Activated CD8-positive, alpha-beta T cell treated with anti-CD3 and anti-CD28 coated beads for 36 hours (primary cell): ENCODE measurements at regions not wholly inside any gene's neighbourhood (a gene's known extent, or its start where the extent isn't known, plus 50 kb on each side); places are given as distances from the start of the nearest gene placed in this dataset.
"Not testable (repeated sequence)": the region's sequence is repeated elsewhere in the genome, so short reads cannot be mapped to it uniquely, and the experiment has no call there.

Experiments used
- ATAC-seq: fragments of 200-7000 bp; cut with Tn5 transposase; one replicate; pipeline ENCODE4 v1.10.0; 2021; ENCODE audit warnings: mild to moderate bottlenecking, moderate library complexity
- CTCF ChIA-PET: fragments of 350-600 bp; sonication (Branson Sonifier 250); formaldehyde crosslinking; loops from one replicate; lab custom pipeline; 2021; ENCODE audit warnings: antibody characterized with exemption; lab: Charles Lee
- POLR2A ChIA-PET: fragments of 350-600 bp; sonication (Branson Sonifier 250); formaldehyde crosslinking; loops from one replicate; lab custom pipeline; 2021; ENCODE audit warnings: antibody characterized with exemption; lab: Charles Lee
- DNase-seq: peaks from one replicate; pipeline ENCODE4 v3.0.0-alpha.2; 2020
- H3K27ac Mint-ChIP-seq: one replicate; pipeline ENCODE4 v1.8.0; 2021; ENCODE audit warnings: mild to moderate bottlenecking, mixed read lengths
- H3K27me3 Mint-ChIP-seq: one replicate; pipeline ENCODE4 v1.8.0; 2021; ENCODE audit warnings: mixed read lengths
- H3K36me3 Mint-ChIP-seq: one replicate; pipeline ENCODE4 v1.8.0; 2021; ENCODE audit warnings: low read depth, mixed read lengths
- H3K4me1 Mint-ChIP-seq: one replicate; pipeline ENCODE4 v1.8.0; 2021; ENCODE audit warnings: low read depth, mixed read lengths
- H3K4me3 Mint-ChIP-seq: one replicate; pipeline ENCODE4 v1.8.0; 2021; ENCODE audit warnings: mild to moderate bottlenecking, moderate library complexity, mixed read lengths
- H3K9me3 Mint-ChIP-seq: one replicate; pipeline ENCODE4 v1.8.0; 2021; ENCODE audit warnings: mixed read lengths
- CTCF ChIP-seq: fragments of 200-600 bp; IDR thresholded peaks from one replicate; pipeline ENCODE4 v1.8.0; 2022; ENCODE audit warnings: antibody characterized with exemption, mild to moderate bottlenecking
- intact Hi-C: fragments of 100-400 bp; cut with micrococcal nuclease; formaldehyde crosslinking; loops from one replicate; pipeline ENCODE4 v1.10.0; 2022

DNA sequence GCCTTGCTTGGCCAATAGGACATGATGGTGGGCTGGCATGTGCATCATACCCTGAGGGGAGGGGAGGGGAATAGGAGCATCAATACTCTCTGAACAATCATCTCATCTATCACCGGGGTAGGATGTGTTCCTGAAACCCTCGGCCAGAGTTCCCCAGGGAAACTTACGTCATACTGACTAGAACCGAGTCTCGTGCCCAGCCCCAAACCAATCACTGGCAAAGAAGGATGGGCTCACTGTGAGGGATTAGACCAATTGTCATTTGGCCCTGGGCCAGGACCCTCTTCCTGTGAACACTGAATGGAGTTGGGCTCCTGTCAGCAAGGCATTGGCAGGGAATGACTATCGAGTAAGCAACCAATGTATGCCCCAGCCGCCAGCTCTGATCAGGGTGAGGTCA is 261.5 kb downstream of the MYCN start:
- Mint-ChIP-seq H3K27me3 (peaks cover 2% of the 10 kb centered on the region), H3K27ac (no peak overlapping the region), H3K36me3 (no peaks in the 10 kb centered on the region), H3K9me3 (no peaks in the 10 kb centered on the region), H3K4me1 (no peaks in the 10 kb centered on the region), H3K4me3 (no peak overlapping the region)
- ATAC-seq = no peak
- CTCF ChIA-PET = no interaction called here
- POLR2A ChIA-PET = no interaction called here
- DNase-seq = no peak
- intact Hi-C loops = no loop called here
- no peak for TF ChIP-seq CTCF

GRCh38 chr2:16200554-16201193 is 260.3 kb downstream of the MYCN start:
- no peaks in the 10 kb centered on the region for H3K4me1 Mint-ChIP-seq
- H3K27ac Mint-ChIP-seq = no peak overlapping the region
- intact Hi-C loops = no loop called here
- H3K36me3 Mint-ChIP-seq = no peaks in the 10 kb centered on the region
- CTCF ChIA-PET = no interaction called here
- POLR2A ChIA-PET = no interaction called here
- H3K4me3 Mint-ChIP-seq = no peak overlapping the region
- DNase-seq (no peak), ATAC-seq (no peak)
- H3K27me3 Mint-ChIP-seq = no peaks in the 10 kb centered on the region
- no peak for TF ChIP-seq CTCF
- H3K9me3 Mint-ChIP-seq = no peaks in the 10 kb centered on the region

GRCh38 chr2:16199882-16200553 is 259.7 kb downstream of the MYCN start:
- H3K4me3 Mint-ChIP-seq = no peak overlapping the region
- intact Hi-C loops = no loop called here
- CTCF ChIA-PET = no interaction called here
- H3K36me3 Mint-ChIP-seq = no peaks in the 10 kb centered on the region
- no peak for DNase-seq
- H3K27me3 Mint-ChIP-seq = no peaks in the 10 kb centered on the region
- ATAC-seq = no peak
- no peaks in the 10 kb centered on the region for H3K4me1 Mint-ChIP-seq
- TF ChIP-seq CTCF = no peak
- H3K9me3 Mint-ChIP-seq = no peaks in the 10 kb centered on the region
- POLR2A ChIA-PET = no interaction called here
- H3K27ac Mint-ChIP-seq = no peak overlapping the region

DNA sequence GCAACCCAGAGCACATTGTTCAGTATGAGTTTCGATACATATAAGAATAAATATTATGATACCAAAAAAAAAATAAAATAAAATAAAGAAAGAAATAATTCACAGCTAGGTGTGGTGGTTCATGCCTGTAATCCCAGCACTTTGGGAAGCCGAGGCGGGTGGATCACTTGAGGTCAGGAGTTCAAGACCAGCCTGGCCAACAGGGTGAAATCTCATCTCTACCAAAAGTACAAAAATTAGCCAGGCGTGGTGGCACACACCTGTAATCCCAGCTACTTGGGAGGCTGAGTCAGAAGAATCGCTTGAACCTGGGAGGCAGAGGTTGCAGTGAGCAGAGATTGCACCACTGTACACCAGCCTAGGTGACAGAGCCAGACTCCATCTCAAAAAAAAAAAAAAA is 258.9 kb downstream of the MYCN start:
- DNase-seq, CTCF ChIA-PET, POLR2A ChIA-PET, H3K36me3 Mint-ChIP-seq, intact Hi-C loops, H3K4me1 Mint-ChIP-seq, H3K4me3 Mint-ChIP-seq, H3K9me3 Mint-ChIP-seq, H3K27me3 Mint-ChIP-seq, ATAC-seq, H3K27ac Mint-ChIP-seq: not testable (repeated sequence)

- TF ChIP-seq CTCF = no peak
- no peaks in the 10 kb centered on the region for H3K4me1 Mint-ChIP-seq
- ChIA-PET POLR2A (no interaction called here), CTCF (no interaction called here)
- no peaks in the 10 kb centered on the region for H3K36me3 Mint-ChIP-seq
- intact Hi-C loops = no loop called here
- no peak for ATAC-seq
- H3K27ac Mint-ChIP-seq = no peak overlapping the region
- H3K4me3 Mint-ChIP-seq = no peak overlapping the region
- H3K27me3 Mint-ChIP-seq = no peaks in the 10 kb centered on the region
- DNase-seq = no peak
- no peaks in the 10 kb centered on the region for H3K9me3 Mint-ChIP-seq
Observed at GRCh38 chr2:16198166-16198912, 258.0 kb downstream of the MYCN start.
